DND-41 (cell line): ENCODE measurements at regions not wholly inside any gene's neighbourhood (a gene's known extent, or its start where the extent isn't known, plus 50 kb on each side); places are given as distances from the start of the nearest gene placed in this dataset.
"Not testable (repeated sequence)": the region's sequence is repeated elsewhere in the genome, so short reads cannot be mapped to it uniquely, and the experiment has no call there.

Experiments used
- ATAC-seq: fragments of 200-7000 bp; cut with Tn5 transposase; 3 replicates; pipeline ENCODE4 v1.9.1; 2021; ENCODE audit warnings: low read depth; ENCODE audit not compliant: insufficient read depth
- DNase-seq: peaks from one replicate; pipeline ENCODE4 v3.0.0-alpha.2; 2020
- H2AFZ ChIP-seq: 2 replicates; pipeline ENCODE4 v1.6.0; 2012; ENCODE audit warnings: low read depth, low read length
- H3K27ac ChIP-seq: 2 replicates; pipeline ENCODE4 v1.5.1; 2012; ENCODE audit warnings: low read length, inconsistent platforms
- H3K27me3 ChIP-seq: fragments of 200-600 bp; sonication (generic); 2 replicates; pipeline ENCODE4 v1.6.0; 2012; ENCODE audit warnings: low read length, mild to moderate bottlenecking, inconsistent platforms; ENCODE audit not compliant: insufficient read depth, poor library complexity
- H3K36me3 ChIP-seq: 2 replicates; pipeline ENCODE4 v1.5.1; 2012; ENCODE audit warnings: low read length, inconsistent platforms; ENCODE audit not compliant: insufficient read depth
- H3K4me1 ChIP-seq: 2 replicates; pipeline ENCODE4 v1.5.1; 2012; ENCODE audit warnings: mild to moderate bottlenecking, low read length; ENCODE audit not compliant: insufficient read depth
- H3K4me2 ChIP-seq: 2 replicates; pipeline ENCODE4 v1.6.0; 2012; ENCODE audit warnings: mild to moderate bottlenecking, moderate library complexity, low read length, inconsistent platforms; ENCODE audit not compliant: insufficient read depth
- H3K4me3 ChIP-seq, 2 experiments: fragments of 200-600 bp in 1 of 2; shearing (Covaris generic) in 1 of 2; 2 replicates each; pipeline ENCODE4 v1.5.1; 2012 to 2016; ENCODE audit warnings: inconsistent platforms in 2 of 2, low read length in 2 of 2, mild to moderate bottlenecking in 2 of 2, low read depth in 1 of 2, moderate library complexity in 1 of 2
- H3K79me2 ChIP-seq: 2 replicates; pipeline ENCODE4 v1.6.0; 2012; ENCODE audit warnings: low read length, inconsistent platforms; ENCODE audit not compliant: insufficient read depth
- H3K9ac ChIP-seq: 2 replicates; pipeline ENCODE4 v1.6.0; 2012; ENCODE audit warnings: low read depth, mild to moderate bottlenecking, inconsistent platforms, low read length, moderate library complexity
- H3K9me3 ChIP-seq: 2 replicates; pipeline ENCODE4 v1.5.1; 2012; ENCODE audit warnings: low read length, moderate library complexity, mild to moderate bottlenecking, inconsistent platforms; ENCODE audit not compliant: insufficient read depth, severe bottlenecking
- H4K20me1 ChIP-seq: 2 replicates; pipeline ENCODE4 v1.6.0; 2012; ENCODE audit warnings: low read length; ENCODE audit not compliant: insufficient read depth
- CTCF ChIP-seq: IDR thresholded peaks from 2 replicates; pipeline ENCODE4 v1.5.1; 2012; ENCODE audit warnings: borderline replicate concordance, low read length, moderate library complexity, mild to moderate bottlenecking; ENCODE audit not compliant: poor library complexity, severe bottlenecking; ENCODE audit errors: extremely low read depth
- EZH2 ChIP-seq: IDR thresholded peaks from 3 replicates; pipeline ENCODE4 v1.6.1; 2012; ENCODE audit warnings: borderline replicate concordance, low read depth, mild to moderate bottlenecking, moderate library complexity, low read length, inconsistent platforms; ENCODE audit not compliant: severe bottlenecking

GRCh38 chr16:60655514-60656153 is 1380.6 kb downstream of the CDH8 start:
- Histone ChIP-seq H3K9me3 (no peaks in the 10 kb centered on the region), H3K4me2 (no peak overlapping the region), H3K4me3 (no peak overlapping the region), H3K4me1 (no peaks in the 10 kb centered on the region), H3K27me3 (no peaks in the 10 kb centered on the region), H4K20me1 (no peaks in the 10 kb centered on the region), H3K79me2 (no peaks in the 10 kb centered on the region), H3K36me3 (no peaks in the 10 kb centered on the region), H2AFZ (no peak overlapping the region), H3K27ac (no peak overlapping the region), H3K9ac (no peak overlapping the region)
- ATAC-seq (no peak), DNase-seq (no peak)
- no peak for TF ChIP-seq CTCF
- no peak for TF ChIP-seq EZH2

GRCh38 chr16:60651346-60651745 is 1384.9 kb downstream of the CDH8 start:
- no peaks in the 10 kb centered on the region for H3K27me3 ChIP-seq
- no peak overlapping the region for H3K4me2 ChIP-seq
- no peaks in the 10 kb centered on the region for H3K9me3 ChIP-seq
- TF ChIP-seq EZH2 (no peak), CTCF (no peak)
- H3K27ac ChIP-seq, result no peak overlapping the region
- ATAC-seq (no peak), DNase-seq (no peak)
- no peaks in the 10 kb centered on the region for H3K79me2 ChIP-seq
- H3K4me3 ChIP-seq, result no peak overlapping the region
- H2AFZ ChIP-seq, result no peak overlapping the region
- H3K36me3 ChIP-seq, result no peaks in the 10 kb centered on the region
- no peaks in the 10 kb centered on the region for H3K4me1 ChIP-seq
- no peak overlapping the region for H3K9ac ChIP-seq
- H4K20me1 ChIP-seq, result no peaks in the 10 kb centered on the region

- ATAC-seq, result no peak
- Histone ChIP-seq H3K9ac (no peak overlapping the region), H3K36me3 (no peaks in the 10 kb centered on the region), H3K4me2 (no peak overlapping the region), H3K4me3 (no peak overlapping the region), H3K4me1 (no peaks in the 10 kb centered on the region), H3K9me3 (no peaks in the 10 kb centered on the region), H4K20me1 (no peaks in the 10 kb centered on the region), H3K27me3 (no peaks in the 10 kb centered on the region), H3K79me2 (no peaks in the 10 kb centered on the region), H3K27ac (no peak overlapping the region), H2AFZ (no peak overlapping the region)
- TF ChIP-seq CTCF, result no peak
- no peak for TF ChIP-seq EZH2
- no peak for DNase-seq
These were observed 1387.9 kb downstream of the CDH8 start for GRCh38 chr16:60648290-60648689.

GRCh38 chr16:60647388-60647787 is 1388.8 kb downstream of the CDH8 start:
- H3K79me2 ChIP-seq, ATAC-seq, H4K20me1 ChIP-seq, H3K27ac ChIP-seq, H3K9ac ChIP-seq, H3K36me3 ChIP-seq, H3K4me1 ChIP-seq, H3K27me3 ChIP-seq, DNase-seq, H3K9me3 ChIP-seq, H3K4me3 ChIP-seq, H3K4me2 ChIP-seq, H2AFZ ChIP-seq: not testable (repeated sequence)
